Loucy (cell line): ENCODE measurements at regions not wholly inside any gene's neighbourhood (a gene's known extent, or its start where the extent isn't known, plus 50 kb on each side); places are given as distances from the start of the nearest gene placed in this dataset.

ENCODE experiments used
- H2AFZ ChIP-seq: fragments of 200-600 bp; sonication (generic); 2 replicates; pipeline ENCODE4 v1.6.0; 2016; ENCODE audit warnings: antibody characterized with exemption, mild to moderate bottlenecking, low read length, moderate library complexity
- H3F3A ChIP-seq: fragments of 200-600 bp; 2 replicates; pipeline ENCODE4 v1.6.0; 2016; ENCODE audit warnings: antibody characterized with exemption, low read depth, mild to moderate bottlenecking
- H3K27me3 ChIP-seq: fragments of 200-600 bp; sonication (generic); 2 replicates; pipeline ENCODE4 v1.6.1; 2014; ENCODE audit warnings: low read length, mild to moderate bottlenecking; ENCODE audit not compliant: insufficient read depth, poor library complexity, severe bottlenecking
- H3K36me3 ChIP-seq: fragments of 200-600 bp; sonication (generic); 2 replicates; pipeline ENCODE4 v1.6.1; 2016; ENCODE audit warnings: low read length; ENCODE audit not compliant: insufficient read depth
- H3K4me1 ChIP-seq: fragments of 200-600 bp; sonication (generic); 2 replicates; pipeline ENCODE4 v1.5.1; 2014; ENCODE audit warnings: low read length, mild to moderate bottlenecking; ENCODE audit not compliant: insufficient read depth, poor library complexity, severe bottlenecking
- H3K4me2 ChIP-seq: fragments of 200-600 bp; sonication (generic); 2 replicates; pipeline ENCODE4 v1.6.0; 2014; ENCODE audit warnings: antibody characterized with exemption, low read length, low read depth, mild to moderate bottlenecking; ENCODE audit not compliant: poor library complexity, severe bottlenecking
- H3K4me3 ChIP-seq: fragments of 200-600 bp; sonication (generic); 2 replicates; pipeline ENCODE4 v1.5.1; 2014; ENCODE audit warnings: low read length, mild to moderate bottlenecking, mixed read lengths; ENCODE audit not compliant: poor library complexity, severe bottlenecking
- H3K79me2 ChIP-seq: fragments of 200-600 bp; sonication (generic); 2 replicates; pipeline ENCODE4 v1.6.1; 2014; ENCODE audit warnings: low read length; ENCODE audit not compliant: insufficient read depth
- H3K9ac ChIP-seq: fragments of 200-600 bp; sonication (generic); 2 replicates; pipeline ENCODE4 v1.6.0; 2014; ENCODE audit warnings: mild to moderate bottlenecking, low read depth, low read length, moderate library complexity; ENCODE audit not compliant: poor library complexity, severe bottlenecking
- H3K9me2 ChIP-seq: fragments of 200-600 bp; sonication (generic); replicated peaks from 2 replicates; pipeline ENCODE4 v1.6.1; 2016; ENCODE audit warnings: low read depth, low read length, mixed read lengths
- H3K9me3 ChIP-seq: fragments of 200-600 bp; sonication (generic); 2 replicates; pipeline ENCODE4 v1.6.1; 2014; ENCODE audit warnings: mild to moderate bottlenecking, antibody characterized with exemption, low read length, low read depth; ENCODE audit not compliant: insufficient read depth
- H4K20me1 ChIP-seq: fragments of 200-600 bp; sonication (generic); 2 replicates; pipeline ENCODE4 v1.6.0; 2014; ENCODE audit warnings: antibody characterized with exemption, low read length, mild to moderate bottlenecking; ENCODE audit not compliant: insufficient read depth, poor library complexity, severe bottlenecking
- CTCF ChIP-seq: fragments of 200-600 bp; sonication (generic); conservative IDR thresholded peaks from 2 replicates; pipeline ENCODE4 v1.5.1; 2014; ENCODE audit warnings: mild to moderate bottlenecking, antibody characterized with exemption, low read length
- EZH2phosphoT487 ChIP-seq: fragments of 200-600 bp; IDR thresholded peaks from 2 replicates; pipeline ENCODE4 v1.6.1; 2018; ENCODE audit warnings: antibody characterized with exemption, mild to moderate bottlenecking, moderate library complexity, borderline replicate concordance

GRCh38 chr7:109318136-109318535 lies 748.5 kb downstream of the DNAJB9 start:
- Histone ChIP-seq H4K20me1 (no peaks in the 10 kb centered on the region), H3K9ac (no peak overlapping the region), H3K9me3 (no peaks in the 10 kb centered on the region), H3F3A (no peaks in the 10 kb centered on the region), H3K79me2 (no peaks in the 10 kb centered on the region), H3K9me2 (no peaks in the 10 kb centered on the region), H3K36me3 (no peaks in the 10 kb centered on the region), H3K4me3 (no peak overlapping the region), H2AFZ (no peak overlapping the region), H3K4me2 (no peak overlapping the region), H3K27me3 (no peaks in the 10 kb centered on the region), H3K4me1 (no peaks in the 10 kb centered on the region)
- TF ChIP-seq CTCF (no peak), EZH2phosphoT487 (no peak)

GRCh38 chr7:109322833-109323232 lies 753.2 kb downstream of the DNAJB9 start:
- Histone ChIP-seq H3K9me3 (no peaks in the 10 kb centered on the region), H3K4me2 (no peak overlapping the region), H4K20me1 (no peaks in the 10 kb centered on the region), H3K79me2 (no peaks in the 10 kb centered on the region), H2AFZ (no peak overlapping the region), H3K9me2 (no peaks in the 10 kb centered on the region), H3K36me3 (no peaks in the 10 kb centered on the region), H3K27me3 (no peaks in the 10 kb centered on the region), H3F3A (no peaks in the 10 kb centered on the region), H3K9ac (no peak overlapping the region), H3K4me1 (no peaks in the 10 kb centered on the region), H3K4me3 (no peak overlapping the region)
- no peak for TF ChIP-seq EZH2phosphoT487
- no peak for TF ChIP-seq CTCF

- Histone ChIP-seq H3K9me3 (no peaks in the 10 kb centered on the region; the same call in 1 of the 2 replicates), H3K9ac (no peak overlapping the region), H3K27me3 (no peaks in the 10 kb centered on the region), H3K9me2 (no peaks in the 10 kb centered on the region), H4K20me1 (no peaks in the 10 kb centered on the region), H2AFZ (no peak overlapping the region), H3K4me2 (no peak overlapping the region), H3K4me3 (no peak overlapping the region), H3K4me1 (no peaks in the 10 kb centered on the region), H3K79me2 (no peaks in the 10 kb centered on the region), H3K36me3 (no peaks in the 10 kb centered on the region), H3F3A (no peaks in the 10 kb centered on the region)
- TF ChIP-seq EZH2phosphoT487 (no peak), CTCF (no peak)
These were observed 761.7 kb downstream of the DNAJB9 start for GRCh38 chr7:109331423-109331822.
